ENCODE measurements at regions not wholly inside any gene's neighbourhood (a gene's known extent, or its start where the extent isn't known, plus 50 kb on each side); places are given as distances from the start of the nearest gene placed in this dataset.

DNA sequence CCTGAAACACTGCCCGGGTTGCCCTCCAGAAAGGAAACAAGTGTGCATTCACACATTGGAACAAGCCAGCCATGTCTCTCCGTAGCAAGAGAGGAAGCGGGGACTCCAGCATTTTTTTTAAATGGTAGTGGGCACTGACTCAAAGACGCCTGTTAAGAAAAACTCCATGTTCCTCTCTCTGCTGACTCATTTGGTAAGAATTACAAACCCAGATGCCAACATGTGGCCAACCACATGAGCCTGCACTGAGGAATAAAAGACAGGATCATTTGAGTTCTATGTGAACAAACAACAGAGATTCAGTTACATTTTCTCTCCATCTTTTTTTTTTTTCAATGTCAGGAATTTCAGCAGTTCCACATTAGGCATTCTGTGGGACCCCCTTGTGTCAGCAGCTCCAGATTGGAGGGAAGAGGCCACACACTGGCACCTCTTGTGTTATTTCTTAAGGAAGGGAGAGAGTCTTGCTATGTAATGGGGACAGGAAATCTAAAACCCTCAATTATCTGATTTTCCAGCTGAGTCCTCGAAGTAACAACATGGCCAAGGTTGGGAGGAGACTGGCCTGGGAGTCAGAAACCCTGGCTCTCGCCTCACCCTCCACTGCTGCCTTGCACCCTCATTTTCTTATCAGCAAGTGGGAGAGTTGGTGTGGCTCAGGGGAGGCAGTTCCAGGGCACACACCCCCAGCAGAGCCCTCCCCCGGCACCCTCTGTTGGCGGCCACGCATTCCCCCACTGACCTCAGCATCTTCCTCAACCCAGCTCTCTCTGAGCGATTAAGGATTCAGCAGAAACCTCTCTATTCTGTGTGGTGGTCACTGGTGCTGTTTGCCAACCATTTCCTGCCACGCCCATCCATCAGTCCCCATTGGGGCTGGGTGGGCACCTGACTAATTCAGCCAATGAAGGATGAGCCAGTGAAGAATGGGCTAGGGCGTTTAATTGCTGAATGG is 173.0 kb downstream of the FOXL1 start:
- no peak for DNase-seq

DNA sequence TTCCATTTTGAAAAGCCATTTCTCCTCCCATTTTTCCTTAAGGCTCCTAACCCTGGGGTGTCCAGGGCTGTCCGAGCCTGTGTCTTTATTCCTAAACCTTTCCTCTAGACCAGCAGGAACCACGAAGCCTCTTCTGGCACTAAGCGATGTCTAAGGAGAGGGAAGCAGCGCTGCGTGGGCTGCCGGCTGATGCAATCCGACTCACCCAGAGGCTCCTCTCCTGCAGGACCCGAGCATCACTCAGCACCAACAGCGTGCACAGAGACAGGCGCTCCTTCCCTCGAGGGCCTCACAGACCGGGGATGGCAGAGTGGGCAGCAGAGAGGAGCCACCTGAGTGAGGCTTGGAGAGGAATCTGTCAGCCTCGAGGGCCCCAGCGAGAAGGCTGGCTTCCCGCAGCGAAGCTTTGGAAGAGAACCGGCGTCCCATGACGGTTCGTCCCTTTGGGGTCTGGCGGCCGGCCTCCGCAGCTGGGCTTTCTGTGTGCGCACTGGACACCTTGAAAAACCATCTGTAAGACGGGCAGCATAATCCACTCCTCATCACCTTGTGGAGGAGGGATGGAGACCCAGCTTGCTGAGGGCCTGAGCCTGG is 174.3 kb downstream of the FOXL1 start:
- no peak for DNase-seq

DNA sequence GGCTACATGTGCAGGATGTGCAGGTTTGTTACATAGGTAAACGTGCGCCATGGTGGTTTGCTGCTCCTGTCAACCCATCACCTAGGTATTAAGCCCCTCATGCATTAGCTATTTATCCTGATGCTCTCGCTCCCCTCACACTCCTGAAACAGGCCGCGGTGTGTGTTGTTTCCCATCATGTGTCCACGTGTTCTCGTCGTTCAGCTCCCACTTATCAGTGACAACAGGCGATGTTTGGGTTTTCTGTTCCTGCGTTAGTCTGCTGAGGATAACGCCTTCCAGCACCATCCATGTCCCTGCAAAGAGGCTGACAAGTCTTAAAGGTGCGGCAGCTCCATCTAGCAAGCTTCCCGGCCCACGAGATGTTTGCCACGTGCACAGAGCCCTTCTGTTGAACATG is 175.1 kb downstream of the FOXL1 start:
- DNase-seq, result no peak

GRCh38 chr16:86755571-86756006 is 177.2 kb downstream of the FOXL1 start:
- no peak for DNase-seq

DNA sequence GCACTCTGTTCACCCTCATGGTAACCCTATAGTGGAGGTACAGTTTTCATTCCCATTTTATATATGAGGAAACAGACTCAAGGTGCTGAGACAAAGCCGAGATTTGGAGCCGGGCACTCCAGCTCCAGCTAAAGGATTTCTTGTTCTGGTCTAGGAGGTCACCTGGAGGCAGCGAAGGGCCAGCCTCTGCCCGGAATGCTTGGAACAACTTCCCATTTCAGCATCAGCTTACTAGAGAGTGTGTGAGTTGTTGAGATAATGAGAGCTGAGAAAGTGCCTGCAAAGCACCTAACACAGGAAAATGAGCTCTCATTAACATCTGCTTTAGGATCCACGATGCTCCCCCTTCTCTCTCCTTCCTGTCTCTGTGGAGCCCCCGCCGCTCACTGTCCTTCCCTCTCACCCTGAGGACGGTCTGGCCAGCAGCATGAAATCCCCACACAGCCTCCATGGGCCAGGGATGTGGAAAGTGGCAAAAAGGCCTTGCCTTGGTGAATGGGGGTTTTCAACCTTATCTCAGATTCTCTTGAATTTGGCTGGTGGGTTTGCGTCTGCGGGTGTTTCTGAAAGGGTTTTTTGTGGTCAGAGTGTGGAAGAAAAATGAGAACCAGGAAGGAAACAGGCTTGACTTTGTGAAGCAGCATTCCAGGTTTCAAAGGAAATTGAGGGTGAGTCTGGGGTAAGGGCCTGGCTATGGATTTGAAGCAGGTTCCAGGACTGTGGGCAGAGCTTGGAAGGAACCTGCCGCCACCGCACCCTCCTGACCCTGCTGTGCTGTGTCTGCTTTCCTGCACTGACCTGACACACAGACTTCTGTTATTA is 178.7 kb downstream of the FOXL1 start:
- DNase-seq, result no peak

DNA sequence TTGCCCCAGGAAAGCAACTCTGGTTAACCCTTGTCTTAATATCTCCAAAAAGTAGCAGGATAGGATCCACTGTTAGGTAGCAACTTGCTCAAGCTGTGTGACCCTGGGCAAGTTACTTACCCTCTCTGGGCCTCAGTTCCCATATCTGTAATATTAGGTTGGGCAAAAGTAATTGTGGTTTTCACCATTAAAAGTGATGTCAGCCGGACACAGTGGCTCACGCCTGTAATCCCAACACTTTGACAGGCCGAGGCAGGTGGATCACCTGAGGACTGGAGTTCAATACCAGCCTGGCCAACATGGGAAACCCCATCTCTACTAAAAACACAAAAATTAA is 179.3 kb downstream of the FOXL1 start:
- no peak for DNase-seq

DNA sequence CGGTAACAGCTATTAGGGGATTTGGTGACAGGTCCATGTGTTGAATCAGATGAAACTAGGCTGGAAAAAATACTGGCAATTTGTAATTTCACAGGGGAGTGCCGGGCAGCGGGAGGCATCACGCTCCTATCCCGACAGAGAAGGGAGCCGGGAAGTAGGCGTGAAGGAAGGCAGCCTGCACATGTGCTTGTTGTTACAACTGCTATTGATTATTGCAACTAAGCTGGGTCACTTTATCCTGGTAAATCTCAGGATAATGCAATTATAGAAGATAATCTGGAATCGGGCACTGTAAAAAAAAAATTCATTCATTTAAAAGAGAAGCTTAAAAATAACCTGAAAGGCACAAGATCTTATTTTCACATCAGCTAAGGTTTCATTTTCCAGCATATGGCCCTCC is 180.6 kb downstream of the FOXL1 start:
- DNase-seq, result no peak

DNA sequence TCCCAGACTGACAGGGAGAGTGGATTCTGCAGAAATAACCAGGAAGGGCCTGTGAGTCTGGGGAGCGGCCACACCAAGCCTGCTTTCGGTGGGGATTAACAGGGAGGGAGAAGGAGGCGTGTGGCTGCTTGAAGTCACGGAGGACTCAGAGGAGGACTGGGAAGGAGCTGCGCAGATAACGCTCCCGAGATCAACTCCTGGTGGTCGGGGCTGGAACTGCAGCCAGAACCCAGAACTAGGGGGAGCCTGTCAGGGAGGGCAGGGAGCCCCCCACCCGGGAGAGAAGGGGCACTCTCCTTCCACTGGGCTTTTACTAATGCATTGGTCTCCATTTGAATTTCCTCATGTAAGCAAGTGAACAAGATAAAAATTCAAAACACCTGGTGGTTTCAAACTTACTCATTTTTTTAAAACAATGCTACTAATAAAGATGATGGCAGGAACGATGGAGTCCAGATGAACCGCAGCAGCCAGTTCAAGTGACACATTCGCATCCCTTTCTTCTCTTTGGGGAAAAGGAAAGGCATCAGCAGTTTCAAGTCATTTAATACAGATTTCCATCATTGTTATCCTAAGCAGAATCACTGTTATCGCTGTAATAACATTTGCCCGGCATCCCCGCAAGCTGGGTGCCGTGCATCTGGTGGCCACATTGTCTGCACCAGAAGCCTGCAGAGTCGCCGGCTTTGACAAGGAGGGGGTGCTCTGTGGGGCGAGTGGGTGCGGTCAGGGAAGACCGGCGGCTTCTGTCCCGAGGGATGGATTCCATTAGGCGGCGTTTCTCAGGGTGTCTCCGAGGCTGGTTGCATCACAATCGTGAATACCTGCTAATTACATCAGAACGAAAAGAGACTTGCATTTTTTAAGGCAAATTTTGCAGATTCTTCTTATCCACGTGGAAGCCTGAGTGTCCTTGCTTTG is 183.0 kb downstream of the FOXL1 start:
- peak; percentile 33 for DNase-seq

DNA sequence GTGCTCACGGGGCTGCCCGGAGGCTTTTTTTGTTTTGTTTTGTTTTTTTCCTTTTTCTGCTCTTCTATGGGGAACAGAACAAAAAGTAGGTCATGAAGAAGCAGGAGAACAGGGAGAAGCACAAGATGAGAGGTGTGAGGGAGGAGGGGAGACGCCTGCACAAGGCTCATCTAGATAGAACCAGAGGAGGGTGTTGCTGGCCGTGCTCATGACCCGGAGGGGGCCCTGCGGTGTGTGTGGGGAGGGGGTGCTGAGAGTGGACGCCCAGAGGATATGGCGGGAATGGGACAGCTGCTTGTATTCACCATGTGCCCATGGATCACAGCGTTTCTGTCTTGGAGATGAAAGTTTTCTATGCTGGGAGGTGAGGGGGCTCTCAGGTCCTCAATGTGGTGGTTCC is 183.7 kb downstream of the FOXL1 start:
- DNase-seq, result no peak

DNA sequence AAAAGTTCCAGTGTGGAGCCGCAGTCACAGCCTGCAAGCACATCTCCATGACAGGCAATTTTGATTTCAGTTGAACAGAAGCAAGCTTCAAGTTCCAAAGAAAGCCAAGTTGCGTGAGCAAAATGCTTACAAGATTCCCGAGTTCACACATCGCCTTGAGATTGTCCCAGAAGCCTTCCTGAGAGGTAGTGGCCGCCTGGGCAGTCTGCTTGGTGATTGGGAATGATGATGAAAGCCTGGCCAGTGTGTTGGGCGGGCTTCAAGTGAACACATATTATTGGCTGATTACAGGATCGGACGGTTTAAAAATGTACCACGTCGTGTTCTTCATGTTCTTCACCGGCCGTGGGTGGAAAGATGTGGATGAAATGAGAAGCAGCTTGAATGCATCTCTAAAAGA is 185.5 kb downstream of the FOXL1 start:
- no peak for DNase-seq

DNA sequence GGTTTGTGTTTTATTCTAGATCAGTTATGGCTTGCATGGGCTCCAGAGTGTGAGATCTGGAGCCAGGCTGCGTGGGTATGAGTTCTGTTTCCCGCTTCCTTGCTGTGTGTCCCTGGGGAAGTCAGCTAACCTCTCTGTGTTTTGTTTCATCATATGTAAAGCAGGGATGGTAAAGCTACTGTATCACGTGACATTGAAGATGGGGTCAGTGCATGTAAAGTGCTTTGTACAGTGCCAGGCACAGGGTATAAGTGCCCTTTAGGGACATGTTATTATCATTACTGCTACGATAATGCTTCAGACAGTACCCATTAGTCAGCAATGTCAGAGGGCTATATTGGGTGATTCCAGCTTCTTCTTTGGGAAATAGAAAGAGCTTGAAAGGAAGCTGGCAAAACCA is 186.2 kb downstream of the FOXL1 start:
- DNase-seq, result no peak

- no peak for DNase-seq
These were observed 187.2 kb downstream of the FOXL1 start for GRCh38 chr16:86765389-86766026.

GRCh38 chr16:86766700-86767099 is 188.4 kb downstream of the FOXL1 start:
- no peak for DNase-seq

- no peak for DNase-seq
These were observed 190.0 kb downstream of the FOXL1 start for GRCh38 chr16:86768228-86768791.

- DNase-seq, result no peak
These were observed 190.7 kb downstream of the FOXL1 start for GRCh38 chr16:86768999-86769398.

DNA sequence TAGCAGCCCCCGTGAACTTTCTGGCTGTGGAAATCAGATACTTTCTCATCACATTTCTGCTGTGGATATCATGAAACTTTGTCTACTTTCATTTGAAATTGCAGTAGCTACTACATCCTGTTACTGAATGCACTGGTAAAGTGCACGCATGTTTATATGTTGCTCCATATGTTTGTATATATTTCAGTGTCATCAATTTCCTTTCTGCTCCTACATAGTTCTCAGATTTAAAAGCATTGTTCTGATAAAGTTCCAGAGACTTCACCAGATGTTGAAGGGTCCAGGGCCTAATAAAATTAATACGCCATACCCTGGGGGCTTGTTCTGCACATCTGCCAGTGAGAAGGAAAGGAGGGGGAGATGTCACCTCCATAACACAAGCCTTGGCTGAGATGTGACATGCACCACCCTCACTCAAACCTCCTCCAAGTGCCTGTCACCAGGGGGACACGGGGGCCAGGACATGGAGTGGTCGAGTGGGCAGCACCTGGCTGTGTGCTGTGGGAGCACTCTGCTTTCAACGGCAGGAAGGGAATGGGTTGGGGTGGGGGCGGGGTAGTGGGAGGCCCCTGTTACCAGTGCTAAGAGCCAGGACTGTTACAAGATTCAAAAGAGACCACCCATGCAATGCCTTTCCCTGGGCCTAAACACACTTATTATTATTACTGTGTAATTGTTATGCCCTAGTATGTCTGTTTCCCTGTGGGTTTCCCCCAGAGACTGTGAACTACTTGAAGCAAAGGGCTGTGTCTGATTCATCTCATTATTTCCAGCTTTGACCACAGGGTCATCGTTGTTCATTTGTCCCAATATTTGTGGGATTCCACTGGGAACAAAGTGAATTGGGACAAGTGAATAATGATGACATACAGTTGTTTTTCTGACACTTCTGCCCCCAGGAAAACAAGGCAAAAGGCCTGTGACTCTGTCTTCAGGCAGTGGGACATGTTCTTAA is 193.4 kb downstream of the FOXL1 start:
- DNase-seq, result no peak

GRCh38 chr16:86772671-86773353 is 194.5 kb downstream of the FOXL1 start:
- no peak for DNase-seq

- no peak for DNase-seq
These were observed 195.0 kb downstream of the FOXL1 start for GRCh38 chr16:86773354-86773715.

- DNase-seq, result no peak
These were observed 196.6 kb downstream of the FOXL1 start for GRCh38 chr16:86774931-86775330.

DNA sequence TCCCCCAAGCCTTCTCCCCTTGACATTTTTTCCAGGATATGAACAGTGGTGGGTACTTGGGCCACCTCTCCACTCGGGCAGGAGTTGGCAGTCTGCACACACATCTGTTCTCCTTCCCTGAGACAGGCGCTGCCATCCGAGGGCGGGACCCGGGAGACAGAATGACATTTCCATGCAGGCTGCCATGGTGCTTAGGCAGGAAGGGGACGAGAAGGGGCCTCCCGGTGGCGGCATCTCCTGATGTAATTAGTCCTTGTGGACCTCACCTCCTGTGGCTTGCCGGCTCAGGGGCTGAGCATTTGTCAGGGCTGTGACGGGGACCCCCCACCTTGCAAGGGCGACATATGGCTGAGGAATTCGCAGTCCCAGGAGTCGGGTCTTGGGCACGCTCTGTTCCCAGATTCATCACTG is 197.2 kb downstream of the FOXL1 start:
- no peak for DNase-seq

Measured in activated naive CD4-positive, alpha-beta T cell treated with Interleukin-2 at 50 U/mL for 16 hours (primary cell).